ENCODE measurements at regions not wholly inside any gene's neighbourhood (a gene's known extent, or its start where the extent isn't known, plus 50 kb on each side); places are given as distances from the start of the nearest gene placed in this dataset.

- no peak overlapping the region for H2AFZ ChIP-seq (ENCODE audit: low read depth, low read length)
- H3K4me3 ChIP-seq (ENCODE audit: low read length) = no peak overlapping the region
- TF ChIP-seq EP300 (conservative IDR thresholded peaks at IDR 0.05; ENCODE audit: poor library complexity, severe bottlenecking) (no peak), EZH2 (IDR thresholded peaks at IDR 0.05; ENCODE audit: borderline replicate concordance, insufficient read depth, low read length, poor library complexity, severe bottlenecking) (no peak), SMC3 (conservative IDR thresholded peaks at IDR 0.05; ENCODE audit: poor library complexity) (no peak), CTCF (IDR thresholded peaks at IDR 0.05; ENCODE audit: poor library complexity, severe bottlenecking) (no peak), RAD21 (conservative IDR thresholded peaks at IDR 0.05) (no peak), TAF1 (IDR thresholded peaks at IDR 0.05; ENCODE audit: low read depth) (no peak), MXI1 (conservative IDR thresholded peaks at IDR 0.05; ENCODE audit: poor library complexity, severe bottlenecking) (no peak), POLR2AphosphoS5 (IDR thresholded peaks at IDR 0.05) (no peak), REST (IDR thresholded peaks at IDR 0.05; ENCODE audit: borderline replicate concordance) (no peak)
- no peaks in the 10 kb centered on the region for H3K79me2 ChIP-seq (replicated peaks; ENCODE audit: insufficient read depth, low read length)
- no peak overlapping the region for H3K27ac ChIP-seq (ENCODE audit: low read length)
- H3F3A ChIP-seq (ENCODE audit: insufficient read depth, low read length, poor library complexity, severe bottlenecking) = no peaks in the 10 kb centered on the region
- H3K9ac ChIP-seq (ENCODE audit: low read length) = no peak overlapping the region
- H3K4me2 ChIP-seq (ENCODE audit: low read length) = no peak overlapping the region
- no peaks in the 10 kb centered on the region for H4K20me1 ChIP-seq (ENCODE audit: insufficient read depth)
- H3K36me3 ChIP-seq (ENCODE audit: insufficient read depth, low read length) = no peaks in the 10 kb centered on the region
- no peaks in the 10 kb centered on the region for H3K9me3 ChIP-seq (ENCODE audit: low read length)
- no peaks in the 10 kb centered on the region for H3K27me3 ChIP-seq (ENCODE audit: insufficient read depth, low read depth, low read length)
- H3K9me2 ChIP-seq (ENCODE audit: insufficient read depth, low read length) = no peaks in the 10 kb centered on the region
Measured at GRCh38 chr4:37070041-37070440, 174.5 kb upstream of the NWD2 start.

- H3K9me3 ChIP-seq (ENCODE audit: low read length) = no peaks in the 10 kb centered on the region
- no peak overlapping the region for H3K4me2 ChIP-seq (ENCODE audit: low read length)
- no peaks in the 10 kb centered on the region for H3K9me2 ChIP-seq (ENCODE audit: insufficient read depth, low read length)
- no peaks in the 10 kb centered on the region for H4K20me1 ChIP-seq (ENCODE audit: insufficient read depth)
- H3K4me3 ChIP-seq (ENCODE audit: low read length) = no peak overlapping the region
- no peak overlapping the region for H3K27ac ChIP-seq (ENCODE audit: low read length)
- TF ChIP-seq RAD21 (conservative IDR thresholded peaks at IDR 0.05) = no peak
- no peak for TF ChIP-seq MXI1 (conservative IDR thresholded peaks at IDR 0.05; ENCODE audit: poor library complexity, severe bottlenecking)
- TF ChIP-seq POLR2AphosphoS5 (IDR thresholded peaks at IDR 0.05) = no peak
- no peak for TF ChIP-seq EP300 (conservative IDR thresholded peaks at IDR 0.05; ENCODE audit: poor library complexity, severe bottlenecking)
- TF ChIP-seq CTCF (IDR thresholded peaks at IDR 0.05; ENCODE audit: poor library complexity, severe bottlenecking) = no peak
- no peak for TF ChIP-seq EZH2 (IDR thresholded peaks at IDR 0.05; ENCODE audit: borderline replicate concordance, insufficient read depth, low read length, poor library complexity, severe bottlenecking)
- no peak for TF ChIP-seq SMC3 (conservative IDR thresholded peaks at IDR 0.05; ENCODE audit: poor library complexity)
- no peak for TF ChIP-seq TAF1 (IDR thresholded peaks at IDR 0.05; ENCODE audit: low read depth)
- TF ChIP-seq REST (IDR thresholded peaks at IDR 0.05; ENCODE audit: borderline replicate concordance) = no peak
- H3F3A ChIP-seq (ENCODE audit: insufficient read depth, low read length, poor library complexity, severe bottlenecking) = no peaks in the 10 kb centered on the region
- no peaks in the 10 kb centered on the region for H3K79me2 ChIP-seq (replicated peaks; ENCODE audit: insufficient read depth, low read length)
- no peak overlapping the region for H2AFZ ChIP-seq (ENCODE audit: low read depth, low read length)
- no peak overlapping the region for H3K9ac ChIP-seq (ENCODE audit: low read length)
- no peaks in the 10 kb centered on the region for H3K27me3 ChIP-seq (ENCODE audit: insufficient read depth, low read depth, low read length)
- no peaks in the 10 kb centered on the region for H3K36me3 ChIP-seq (ENCODE audit: insufficient read depth, low read length)
Measured at GRCh38 chr4:37071576-37071975, 173.0 kb upstream of the NWD2 start.

Data from neural cell (in vitro differentiated cells).